Frontal cortex (tissue), 3 donors: ENCODE measurements at regions not wholly inside any gene's neighbourhood (a gene's known extent, or its start where the extent isn't known, plus 50 kb on each side); places are given as distances from the start of the nearest gene placed in this dataset.
"Not testable (repeated sequence)": the region's sequence is repeated elsewhere in the genome, so short reads cannot be mapped to it uniquely, and the experiment has no call there.

Experiments
- DNase-seq, 2 donors: peaks; one replicate each; pipeline ENCODE4 v3.0.0; 2012; ENCODE audit warnings: low spot score in 2 of 2
- FAIRE-seq: peaks from 2 replicates; lab custom pipeline; 2012; peaks lifted over from hg19 to GRCh38; lab: Jason Lieb, UNC
- donor health status: control.
- donor health status: control.
- donor health status: control.

GRCh38 chr4:111066887-111067286 lies 444.0 kb upstream of the PITX2 start:
- DNase-seq, result no peak
- FAIRE-seq, result no peak

GRCh38 chr4:111068883-111069282 lies 446.0 kb upstream of the PITX2 start:
- FAIRE-seq, result no peak
- DNase-seq, result no peak

DNA sequence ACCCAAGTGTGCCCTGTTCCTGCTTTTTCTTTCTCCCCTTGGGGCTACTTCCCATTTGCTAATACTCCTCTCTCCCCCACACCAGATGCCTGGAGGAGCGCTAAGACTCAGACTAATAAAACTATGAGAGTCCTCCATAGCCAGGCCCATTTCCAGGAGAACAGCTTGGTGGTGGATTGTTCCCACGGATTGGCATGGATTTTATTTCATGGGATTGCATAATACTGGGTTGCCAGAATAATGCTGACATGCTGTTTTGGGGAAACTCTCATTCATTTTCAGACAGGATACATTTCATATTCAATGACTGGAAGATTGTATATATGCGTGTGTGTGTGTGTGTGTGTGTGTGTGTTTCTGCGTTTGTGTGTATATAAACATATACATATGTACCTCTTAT lies 447.5 kb upstream of the PITX2 start:
- DNase-seq, result peak in 1 of 2 donors; percentile 2

GRCh38 chr4:111074523-111075114 lies 451.7 kb upstream of the PITX2 start:
- DNase-seq (no peak), FAIRE-seq (no peak)

More for the DNA sequence above, 447.5 kb upstream of the PITX2 start:
- FAIRE-seq, result no peak

DNA sequence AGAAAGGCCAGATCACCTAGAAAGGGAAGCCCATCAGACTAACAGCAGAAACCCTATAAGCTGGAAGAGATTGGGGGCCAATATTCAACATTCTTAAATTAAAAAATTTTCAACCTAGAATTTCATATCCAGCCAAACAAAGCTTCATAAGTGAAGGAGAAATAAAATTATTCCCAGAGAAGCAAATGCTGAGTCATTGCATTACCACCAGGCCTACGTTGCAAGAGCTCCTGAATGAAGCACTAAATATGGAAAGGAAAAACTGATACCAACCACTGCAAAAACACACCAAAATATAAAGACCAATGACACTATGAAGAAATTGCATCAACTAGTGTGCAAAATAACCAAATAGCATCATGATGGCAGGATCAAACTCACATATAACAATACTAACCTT lies 453.4 kb upstream of the PITX2 start:
- FAIRE-seq, DNase-seq: not testable (repeated sequence)

DNA sequence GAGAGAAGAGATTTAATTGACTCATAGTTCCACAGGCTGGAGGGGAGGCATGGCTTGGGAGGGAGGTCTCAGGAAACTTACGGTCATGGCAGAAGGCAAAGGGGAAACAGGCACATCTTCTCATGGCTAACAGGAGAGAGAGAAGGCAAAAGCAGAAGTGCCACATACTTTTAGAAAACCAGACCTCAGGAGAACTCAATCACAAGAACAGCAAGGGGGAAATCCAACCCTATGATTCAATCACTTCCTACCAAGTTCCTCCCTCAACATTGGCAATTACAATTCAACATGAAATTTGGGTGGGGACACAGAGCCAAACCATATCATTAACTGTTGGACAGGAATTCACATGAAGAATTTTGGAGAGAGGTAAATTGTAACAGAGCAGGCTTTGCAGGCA lies 485.3 kb upstream of the PITX2 start:
- FAIRE-seq, result no peak

GRCh38 chr4:111113591-111113990 lies 490.7 kb upstream of the PITX2 start:
- DNase-seq (no peak), FAIRE-seq (no peak)

More for the DNA sequence above, 485.3 kb upstream of the PITX2 start:
- DNase-seq, result no peak

- FAIRE-seq (no peak), DNase-seq (no peak)
Observed at GRCh38 chr4:111115881-111116280, 493.0 kb upstream of the PITX2 start.

DNA sequence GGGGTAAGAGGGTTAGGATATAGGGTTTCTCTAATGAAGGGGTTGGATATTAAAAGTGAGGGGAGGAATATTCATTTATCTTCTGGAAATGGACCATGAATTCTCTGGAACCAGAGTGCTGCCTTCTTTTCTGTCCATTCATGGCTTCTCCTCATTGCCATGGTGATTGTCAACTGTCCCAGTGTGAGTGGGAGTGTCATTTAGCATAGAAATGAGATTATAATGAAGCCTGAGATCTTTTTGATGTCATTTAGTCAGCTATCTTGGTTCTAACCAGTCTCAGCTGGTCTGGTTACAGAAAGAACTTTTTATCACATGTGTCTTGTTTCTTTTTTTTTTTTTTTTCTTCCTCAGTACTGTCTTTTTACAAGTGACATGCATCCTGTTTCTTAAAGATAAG lies 497.3 kb upstream of the PITX2 start:
- DNase-seq (no peak), FAIRE-seq (no peak)

DNA sequence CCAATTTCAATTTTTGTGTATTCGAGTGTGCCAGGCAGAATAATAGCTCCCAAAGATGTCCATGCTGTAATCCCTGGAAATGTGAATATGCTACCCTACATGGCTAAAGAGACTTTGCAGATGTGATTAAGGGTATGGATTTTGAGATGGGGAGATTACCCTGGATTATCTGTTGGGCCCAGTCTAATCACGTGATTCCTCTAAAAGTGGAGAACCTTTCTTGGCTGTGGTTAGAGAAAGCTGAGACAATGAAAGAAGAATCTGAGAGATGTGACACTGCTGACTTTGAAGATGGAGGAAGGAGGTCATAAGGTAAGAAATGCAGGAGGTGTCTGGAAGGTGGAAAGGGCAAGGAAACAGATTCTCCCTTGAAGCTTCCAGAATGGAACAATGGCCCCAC lies 503.5 kb upstream of the PITX2 start:
- DNase-seq, result no peak
- no peak for FAIRE-seq

GRCh38 chr4:111127841-111128240 lies 505.0 kb upstream of the PITX2 start:
- FAIRE-seq (no peak), DNase-seq (no peak)

DNA sequence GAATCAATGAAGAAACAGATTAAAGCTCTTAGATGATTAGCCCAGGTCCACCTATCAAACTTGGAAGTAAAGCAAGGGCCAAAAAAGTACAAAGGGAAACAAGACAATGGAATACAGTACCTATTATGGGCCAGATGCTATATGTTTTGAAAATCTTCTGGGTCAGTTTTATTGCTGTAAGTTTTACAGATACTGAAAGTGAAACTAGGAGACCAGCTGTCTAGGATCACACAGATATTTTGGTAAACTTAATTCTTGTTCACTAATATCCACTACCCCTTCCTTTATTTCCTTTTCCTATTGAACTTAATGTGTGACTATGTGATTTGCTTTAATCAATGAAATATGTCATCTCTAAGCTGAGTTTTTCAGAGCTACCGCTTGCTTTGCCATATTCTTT lies 505.4 kb upstream of the PITX2 start:
- FAIRE-seq (no peak), DNase-seq (no peak)

- DNase-seq (no peak), FAIRE-seq (no peak)
Observed at GRCh38 chr4:111136438-111136837, 513.6 kb upstream of the PITX2 start.

- no peak for FAIRE-seq
Observed at GRCh38 chr4:111136967-111137366, 514.1 kb upstream of the PITX2 start.

DNA sequence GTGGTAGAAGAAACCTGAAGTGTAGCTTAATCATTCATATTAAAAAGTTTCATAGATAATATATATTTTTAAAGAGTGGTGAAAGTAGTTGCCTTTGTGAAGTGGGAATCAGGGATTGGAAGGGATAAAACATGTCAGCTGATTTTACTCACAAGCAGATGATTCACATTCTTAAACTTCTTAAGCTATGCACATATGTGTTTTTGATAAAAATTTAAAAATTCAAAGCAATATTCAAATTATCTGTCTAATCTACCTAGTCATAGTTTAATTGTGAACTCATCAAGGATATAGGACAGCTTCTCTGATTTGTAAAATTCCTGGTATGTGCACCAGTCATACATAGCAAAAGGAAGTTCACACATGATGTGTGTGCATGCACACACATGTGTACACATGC lies 520.6 kb upstream of the PITX2 start:
- FAIRE-seq (no peak), DNase-seq (no peak)

More at GRCh38 chr4:111136967-111137366, 514.1 kb upstream of the PITX2 start:
- no peak for DNase-seq

- FAIRE-seq (no peak), DNase-seq (no peak)
Observed at GRCh38 chr4:111154934-111155333, 532.1 kb upstream of the PITX2 start.

DNA sequence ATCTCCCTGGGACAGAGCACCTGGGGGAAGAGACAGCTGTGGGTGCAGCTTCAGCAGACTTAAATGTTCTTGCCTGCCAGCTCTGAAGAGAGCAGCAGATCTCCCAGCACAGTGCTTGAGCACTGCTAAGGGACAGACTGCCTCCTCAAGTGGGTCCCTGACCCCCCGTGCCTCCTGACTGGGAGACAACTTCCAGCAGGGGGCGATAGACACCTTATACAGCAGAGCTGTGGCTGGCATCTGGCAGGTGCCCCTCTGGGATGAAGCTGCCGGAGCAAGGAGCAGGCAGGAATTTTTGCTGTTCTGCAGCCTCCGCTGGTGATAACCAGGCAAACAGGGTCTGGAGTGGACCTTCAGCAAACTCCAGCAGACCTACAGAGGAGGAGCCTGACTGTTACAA lies 541.7 kb upstream of the PITX2 start:
- not testable (repeated sequence) for FAIRE-seq

DNA sequence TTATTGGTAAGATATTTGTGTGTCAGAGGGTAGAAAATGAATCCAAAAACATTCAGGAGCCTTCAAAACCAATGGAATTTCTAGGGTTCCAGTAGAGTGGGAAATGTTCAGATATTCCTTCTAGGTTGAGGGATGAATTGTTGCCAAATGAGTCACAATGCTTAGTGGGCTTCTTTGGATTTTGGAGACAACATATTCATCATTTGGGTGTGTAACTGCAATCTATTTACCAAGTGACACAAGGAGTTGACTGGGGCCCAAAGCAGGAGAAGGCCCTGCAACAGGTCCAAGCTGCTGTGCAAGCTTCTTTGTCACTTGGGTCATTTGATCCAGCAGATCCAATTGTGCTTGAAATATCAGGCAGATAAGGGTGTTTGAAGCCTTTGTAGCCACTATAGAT lies 551.5 kb upstream of the PITX2 start:
- FAIRE-seq (no peak), DNase-seq (no peak)

More for the DNA sequence above, 541.7 kb upstream of the PITX2 start:
- DNase-seq, result not testable (repeated sequence)

- FAIRE-seq, result no peak
- no peak for DNase-seq
Observed at GRCh38 chr4:111178231-111178630, 555.4 kb upstream of the PITX2 start.

DNA sequence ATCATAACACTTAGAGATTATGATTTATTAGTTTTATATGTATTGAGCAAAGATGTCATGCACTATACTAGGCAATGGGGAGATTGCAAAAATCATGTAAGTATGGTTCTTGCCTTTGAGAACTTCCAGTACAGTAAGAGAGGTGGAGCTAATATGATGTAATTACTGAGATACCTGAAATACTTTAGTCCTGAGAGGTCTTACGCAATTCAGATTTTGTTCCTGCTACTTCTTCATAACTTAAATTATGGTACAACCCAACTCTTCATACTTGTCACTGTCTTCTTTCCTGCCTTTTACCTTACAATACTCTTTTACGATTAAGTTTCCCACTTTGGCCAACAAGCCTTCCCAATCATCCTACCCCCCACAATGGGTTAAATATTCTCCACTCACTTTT lies 564.2 kb upstream of the PITX2 start:
- FAIRE-seq, result no peak

GRCh38 chr4:111198446-111198845 lies 575.6 kb upstream of the PITX2 start:
- FAIRE-seq (no peak), DNase-seq (no peak)

More for the DNA sequence above, 564.2 kb upstream of the PITX2 start:
- DNase-seq, result no peak

DNA sequence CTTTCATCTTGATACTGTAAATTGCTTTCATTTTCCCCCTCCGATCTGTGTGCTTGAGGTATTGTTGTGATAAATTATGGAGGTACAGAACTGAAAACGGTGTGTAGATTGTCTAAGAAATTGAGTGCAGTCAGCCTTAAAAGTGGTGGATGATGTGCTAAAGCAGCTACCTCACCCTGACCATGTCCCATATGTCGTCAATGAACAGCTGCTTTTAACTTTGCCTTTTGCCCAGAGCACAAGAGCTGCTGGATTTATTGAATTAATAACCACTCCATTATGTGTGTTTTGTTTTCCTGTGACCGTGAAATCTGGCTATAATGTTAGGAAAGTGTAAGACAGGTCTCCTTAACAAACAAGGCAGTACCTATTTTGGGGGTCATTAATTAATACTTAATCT lies 581.9 kb upstream of the PITX2 start:
- FAIRE-seq (no peak), DNase-seq (no peak)
